HUES6 (cell line): ENCODE measurements at regions not wholly inside any gene's neighbourhood (a gene's known extent, or its start where the extent isn't known, plus 50 kb on each side); places are given as distances from the start of the nearest gene placed in this dataset.

Source experiments
- H3K27ac ChIP-seq: 2 replicates; pipeline ENCODE4 v1.7.0; 2013; ENCODE audit warnings: low read depth, mild to moderate bottlenecking, low read length, inconsistent platforms
- H3K27me3 ChIP-seq: 2 replicates; pipeline ENCODE4 v1.6.1; 2013; ENCODE audit warnings: low read length; ENCODE audit not compliant: control insufficient read depth, insufficient read depth
- H3K36me3 ChIP-seq: 2 replicates; pipeline ENCODE4 v1.6.1; 2013; ENCODE audit warnings: low read length; ENCODE audit not compliant: control insufficient read depth, insufficient read depth
- H3K4me1 ChIP-seq: 2 replicates; pipeline ENCODE4 v1.6.1; 2013; ENCODE audit warnings: low read length; ENCODE audit not compliant: control insufficient read depth, insufficient read depth
- H3K4me3 ChIP-seq: 2 replicates; pipeline ENCODE4 v1.5.1; 2013; ENCODE audit warnings: low read depth, low read length
- H3K9ac ChIP-seq: one replicate; pipeline ENCODE4 v1.6.1; 2013; ENCODE audit warnings: mild to moderate bottlenecking, low read length
- H3K9me3 ChIP-seq: 2 replicates; pipeline ENCODE4 v1.6.1; 2013; ENCODE audit warnings: low read depth, low read length; ENCODE audit not compliant: control insufficient read depth, insufficient read depth

GRCh38 chr2:19201911-19202462 is 156.4 kb downstream of the OSR1 start:
- Histone ChIP-seq H3K9me3 (no peaks in the 10 kb centered on the region), H3K27me3 (no peaks in the 10 kb centered on the region), H3K4me3 (no peak overlapping the region), H3K9ac (no peak overlapping the region), H3K36me3 (no peaks in the 10 kb centered on the region), H3K27ac (no peak overlapping the region), H3K4me1 (no peaks in the 10 kb centered on the region)

GRCh38 chr2:19198381-19198780 is 160.0 kb downstream of the OSR1 start:
- H3K9ac ChIP-seq = no peak overlapping the region
- no peaks in the 10 kb centered on the region for H3K27me3 ChIP-seq
- H3K36me3 ChIP-seq = no peaks in the 10 kb centered on the region
- H3K4me1 ChIP-seq = no peaks in the 10 kb centered on the region
- H3K9me3 ChIP-seq = no peaks in the 10 kb centered on the region
- H3K4me3 ChIP-seq = no peak overlapping the region
- H3K27ac ChIP-seq = no peak overlapping the region

- H3K9ac ChIP-seq = no peak overlapping the region
- no peaks in the 10 kb centered on the region for H3K4me1 ChIP-seq
- no peaks in the 10 kb centered on the region for H3K27me3 ChIP-seq
- no peak overlapping the region for H3K27ac ChIP-seq
- no peaks in the 10 kb centered on the region for H3K36me3 ChIP-seq
- no peak overlapping the region for H3K4me3 ChIP-seq
- no peaks in the 10 kb centered on the region for H3K9me3 ChIP-seq
These were observed 162.8 kb downstream of the OSR1 start for GRCh38 chr2:19195661-19196060.

GRCh38 chr2:19189391-19189790 is 169.0 kb downstream of the OSR1 start:
- Histone ChIP-seq H3K27me3 (no peaks in the 10 kb centered on the region), H3K36me3 (no peaks in the 10 kb centered on the region), H3K4me3 (no peak overlapping the region), H3K9ac (no peak overlapping the region), H3K4me1 (no peaks in the 10 kb centered on the region), H3K9me3 (no peaks in the 10 kb centered on the region), H3K27ac (no peak overlapping the region)

GRCh38 chr2:19187323-19188020 is 171.0 kb downstream of the OSR1 start:
- Histone ChIP-seq H3K27ac (no peak overlapping the region), H3K9me3 (no peaks in the 10 kb centered on the region), H3K4me1 (no peaks in the 10 kb centered on the region), H3K9ac (no peak overlapping the region), H3K27me3 (no peaks in the 10 kb centered on the region), H3K36me3 (no peaks in the 10 kb centered on the region), H3K4me3 (no peak overlapping the region)

GRCh38 chr2:19185086-19185485 is 173.3 kb downstream of the OSR1 start:
- H3K9ac ChIP-seq = no peak overlapping the region
- no peaks in the 10 kb centered on the region; the same call in 1 of the 2 replicates for H3K9me3 ChIP-seq
- H3K4me3 ChIP-seq = no peak overlapping the region
- H3K4me1 ChIP-seq = no peaks in the 10 kb centered on the region
- H3K27me3 ChIP-seq = no peaks in the 10 kb centered on the region
- no peak overlapping the region for H3K27ac ChIP-seq
- H3K36me3 ChIP-seq = no peaks in the 10 kb centered on the region

GRCh38 chr2:19178175-19178574 is 180.2 kb downstream of the OSR1 start:
- Histone ChIP-seq H3K4me1 (peaks cover 7% of the 10 kb centered on the region), H3K9me3 (no peaks in the 10 kb centered on the region; the same call in 1 of the 2 replicates), H3K9ac (no peak overlapping the region), H3K36me3 (no peaks in the 10 kb centered on the region), H3K4me3 (no peak overlapping the region), H3K27ac (no peak overlapping the region), H3K27me3 (no peaks in the 10 kb centered on the region)

GRCh38 chr2:19176977-19177376 is 181.4 kb downstream of the OSR1 start:
- no peaks in the 10 kb centered on the region for H3K36me3 ChIP-seq
- H3K9ac ChIP-seq = no peak overlapping the region
- H3K27ac ChIP-seq = no peak overlapping the region
- H3K4me1 ChIP-seq = peaks cover 7% of the 10 kb centered on the region
- H3K27me3 ChIP-seq = no peaks in the 10 kb centered on the region
- H3K4me3 ChIP-seq = no peak overlapping the region
- H3K9me3 ChIP-seq = no peaks in the 10 kb centered on the region; the same call in 1 of the 2 replicates

GRCh38 chr2:19176172-19176852 is 182.1 kb downstream of the OSR1 start:
- Histone ChIP-seq H3K4me3 (no peak overlapping the region), H3K27ac (no peak overlapping the region), H3K9ac (no peak overlapping the region), H3K9me3 (peaks cover 3% of the 10 kb centered on the region), H3K36me3 (no peaks in the 10 kb centered on the region), H3K27me3 (no peaks in the 10 kb centered on the region), H3K4me1 (peaks cover 7% of the 10 kb centered on the region)

- no peak overlapping the region for H3K9ac ChIP-seq
- no peak overlapping the region for H3K4me3 ChIP-seq
- H3K27ac ChIP-seq = no peak overlapping the region
- H3K4me1 ChIP-seq = peaks cover 7% of the 10 kb centered on the region
- peaks cover 4% of the 10 kb centered on the region; the same call in 1 of the 2 replicates for H3K9me3 ChIP-seq
- H3K27me3 ChIP-seq = no peaks in the 10 kb centered on the region
- no peaks in the 10 kb centered on the region for H3K36me3 ChIP-seq
These were observed 184.2 kb downstream of the OSR1 start for GRCh38 chr2:19174176-19174575.

GRCh38 chr2:19171409-19171808 is 187.0 kb downstream of the OSR1 start:
- no peak overlapping the region for H3K4me3 ChIP-seq
- H3K27me3 ChIP-seq = no peaks in the 10 kb centered on the region
- no peak overlapping the region for H3K9ac ChIP-seq
- no peak overlapping the region for H3K27ac ChIP-seq
- H3K4me1 ChIP-seq = no peaks in the 10 kb centered on the region
- peaks cover 7% of the 10 kb centered on the region; the same call in 1 of the 2 replicates for H3K9me3 ChIP-seq
- no peaks in the 10 kb centered on the region for H3K36me3 ChIP-seq
